Left ventricle myocardium inferior (tissue), 1 donor: ENCODE measurements at regions not wholly inside any gene's neighbourhood (a gene's known extent, or its start where the extent isn't known, plus 50 kb on each side); places are given as distances from the start of the nearest gene placed in this dataset.
A peak's percentile ranks its signal among the peaks of the same experiment; 100 is the strongest.

ENCODE experiments used
- DNase-seq: peaks from one replicate; pipeline ENCODE4 v3.0.0-alpha.2; 2020
- H3K27ac ChIP-seq: fragments of 200-600 bp; replicated peaks from 2 replicates; pipeline ENCODE4 v1.8.0; 2021
- H3K27me3 ChIP-seq: fragments of 200-600 bp; 2 replicates; pipeline ENCODE4 v1.8.0; 2021; ENCODE audit warnings: low read depth
- H3K36me3 ChIP-seq: fragments of 200-600 bp; 2 replicates; pipeline ENCODE4 v1.8.0; 2021
- H3K4me1 ChIP-seq: fragments of 200-600 bp; 2 replicates; pipeline ENCODE4 v1.8.0; 2021
- H3K4me3 ChIP-seq: fragments of 200-600 bp; 2 replicates; pipeline ENCODE4 v1.8.0; 2021; ENCODE audit warnings: mild to moderate bottlenecking, moderate library complexity
- H3K9me3 ChIP-seq: fragments of 200-600 bp; replicated peaks from 2 replicates; pipeline ENCODE4 v1.8.0; 2021
- intact Hi-C: fragments of 100-400 bp; cut with micrococcal nuclease; formaldehyde crosslinking; loops from one replicate; pipeline ENCODE4 v1.11.0; 2022
- TF ChIP-seq, protein P1 (sequence below): fragments of 200-600 bp; IDR thresholded peaks from 2 replicates; pipeline ENCODE4 v1.8.0; 2021; ENCODE audit warnings: antibody characterized with exemption, mild to moderate bottlenecking, borderline replicate concordance
- donor health status: DM: no; HTN: yes; CAD: no; lungs with severe emphysema.

DNA sequence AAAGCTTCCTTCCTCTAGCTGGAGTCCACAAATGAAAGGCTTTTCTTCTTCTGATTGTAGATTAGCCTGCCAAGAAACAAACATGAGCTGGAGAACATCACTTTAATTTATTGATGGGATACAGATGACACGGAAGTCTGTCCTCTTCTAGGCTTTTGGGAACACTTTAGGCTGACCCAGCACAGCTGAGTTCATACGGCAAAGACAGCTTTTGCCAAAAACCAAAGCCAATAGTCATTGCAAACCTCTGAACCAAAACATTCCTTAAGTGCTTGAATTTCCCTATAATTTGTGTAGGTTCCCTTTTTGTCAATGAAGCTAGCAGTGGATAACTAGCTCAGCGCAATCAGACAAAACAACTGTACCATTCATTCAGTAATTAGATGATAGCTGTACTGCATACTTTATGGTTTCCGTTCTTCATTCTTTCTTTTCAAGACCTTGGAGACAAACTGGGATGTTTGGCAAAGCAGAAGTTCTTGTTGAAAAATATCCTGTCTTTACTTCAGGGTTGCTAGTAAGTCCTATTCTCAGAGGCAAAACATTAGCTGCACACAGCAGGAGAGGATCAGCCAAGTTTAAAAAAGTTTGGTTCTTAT lies 95.7 kb upstream of the SPRY2 start:
- Histone ChIP-seq H3K9me3 (peaks cover 4% of the 10 kb centered on the region), H3K36me3 (no peaks in the 10 kb centered on the region), H3K27me3 (no peaks in the 10 kb centered on the region), H3K4me1 (peaks cover 19% of the 10 kb centered on the region), H3K27ac (peak overlapping the region; percentile 79), H3K4me3 (no peak overlapping the region)
- intact Hi-C loops, result no loop called here
- no peak for DNase-seq
- TF ChIP-seq, protein P1, sequence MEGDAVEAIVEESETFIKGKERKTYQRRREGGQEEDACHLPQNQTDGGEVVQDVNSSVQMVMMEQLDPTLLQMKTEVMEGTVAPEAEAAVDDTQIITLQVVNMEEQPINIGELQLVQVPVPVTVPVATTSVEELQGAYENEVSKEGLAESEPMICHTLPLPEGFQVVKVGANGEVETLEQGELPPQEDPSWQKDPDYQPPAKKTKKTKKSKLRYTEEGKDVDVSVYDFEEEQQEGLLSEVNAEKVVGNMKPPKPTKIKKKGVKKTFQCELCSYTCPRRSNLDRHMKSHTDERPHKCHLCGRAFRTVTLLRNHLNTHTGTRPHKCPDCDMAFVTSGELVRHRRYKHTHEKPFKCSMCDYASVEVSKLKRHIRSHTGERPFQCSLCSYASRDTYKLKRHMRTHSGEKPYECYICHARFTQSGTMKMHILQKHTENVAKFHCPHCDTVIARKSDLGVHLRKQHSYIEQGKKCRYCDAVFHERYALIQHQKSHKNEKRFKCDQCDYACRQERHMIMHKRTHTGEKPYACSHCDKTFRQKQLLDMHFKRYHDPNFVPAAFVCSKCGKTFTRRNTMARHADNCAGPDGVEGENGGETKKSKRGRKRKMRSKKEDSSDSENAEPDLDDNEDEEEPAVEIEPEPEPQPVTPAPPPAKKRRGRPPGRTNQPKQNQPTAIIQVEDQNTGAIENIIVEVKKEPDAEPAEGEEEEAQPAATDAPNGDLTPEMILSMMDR, result no peak

DNA sequence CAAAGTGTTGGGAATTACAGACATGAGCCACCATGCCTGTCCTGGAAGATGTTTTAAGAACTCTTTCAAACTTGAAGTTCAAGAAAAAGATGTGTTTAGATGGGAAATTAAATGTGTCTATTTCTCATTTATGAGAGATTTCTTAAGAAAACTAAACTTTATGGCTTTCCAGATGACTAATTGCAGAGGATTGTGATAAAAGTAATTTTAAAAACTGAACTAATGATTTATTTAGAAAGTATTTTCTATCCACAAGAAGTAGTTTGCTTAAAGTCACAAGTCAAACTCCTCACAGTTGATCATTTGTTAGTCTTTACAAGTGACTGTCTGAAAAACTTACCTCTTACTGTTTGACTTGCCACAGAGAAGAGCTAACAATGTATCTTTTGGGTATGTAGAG lies 89.6 kb upstream of the SPRY2 start:
- Histone ChIP-seq H3K27me3 (no peaks in the 10 kb centered on the region), H3K4me1 (peaks cover 2% of the 10 kb centered on the region), H3K27ac (no peak overlapping the region), H3K4me3 (no peak overlapping the region), H3K36me3 (no peaks in the 10 kb centered on the region), H3K9me3 (no peaks in the 10 kb centered on the region)
- TF ChIP-seq, protein P1, result no peak
- intact Hi-C loops, result no loop called here
- no peak for DNase-seq

DNA sequence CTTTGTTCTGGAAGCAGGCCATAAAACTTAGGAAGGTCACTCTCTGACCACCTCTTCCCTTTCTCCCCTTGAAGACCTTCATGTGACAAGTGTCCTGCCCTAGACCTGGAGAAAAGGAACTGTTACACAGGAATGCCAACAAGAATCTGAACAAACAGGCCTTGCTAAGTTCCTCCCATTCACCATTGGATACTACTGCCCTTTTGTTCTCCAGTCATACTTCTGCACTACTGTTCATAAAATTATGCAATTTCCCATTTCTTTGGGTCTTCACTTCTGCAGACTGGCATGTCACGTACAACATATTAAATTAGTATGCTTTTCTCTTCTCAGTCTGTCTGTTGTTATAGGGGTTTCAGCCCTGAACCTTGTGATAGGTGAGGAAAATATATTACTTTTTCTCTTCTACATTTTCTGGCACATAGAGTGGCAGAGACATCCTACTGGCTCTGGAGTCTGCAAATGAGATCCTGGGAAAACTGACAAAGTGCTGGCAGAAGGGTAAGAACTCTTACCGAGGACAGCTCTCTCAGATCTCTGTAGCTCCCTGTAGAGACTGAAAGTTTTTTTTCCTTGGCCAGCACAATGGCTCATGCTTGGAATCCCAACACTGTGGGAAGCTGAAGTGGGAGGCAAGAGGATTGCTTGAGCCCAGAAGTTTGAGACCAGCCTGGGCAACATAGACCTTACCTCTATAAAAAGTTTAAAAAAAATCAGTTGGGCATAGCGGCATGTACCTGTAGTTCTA lies 87.6 kb upstream of the SPRY2 start:
- intact Hi-C loops, result no loop called here
- DNase-seq, result no peak
- Histone ChIP-seq H3K27me3 (no peaks in the 10 kb centered on the region), H3K4me3 (no peak overlapping the region), H3K27ac (no peak overlapping the region), H3K9me3 (peaks cover 14% of the 10 kb centered on the region), H3K4me1 (no peaks in the 10 kb centered on the region), H3K36me3 (no peaks in the 10 kb centered on the region)
- TF ChIP-seq, protein P1, result no peak

DNA sequence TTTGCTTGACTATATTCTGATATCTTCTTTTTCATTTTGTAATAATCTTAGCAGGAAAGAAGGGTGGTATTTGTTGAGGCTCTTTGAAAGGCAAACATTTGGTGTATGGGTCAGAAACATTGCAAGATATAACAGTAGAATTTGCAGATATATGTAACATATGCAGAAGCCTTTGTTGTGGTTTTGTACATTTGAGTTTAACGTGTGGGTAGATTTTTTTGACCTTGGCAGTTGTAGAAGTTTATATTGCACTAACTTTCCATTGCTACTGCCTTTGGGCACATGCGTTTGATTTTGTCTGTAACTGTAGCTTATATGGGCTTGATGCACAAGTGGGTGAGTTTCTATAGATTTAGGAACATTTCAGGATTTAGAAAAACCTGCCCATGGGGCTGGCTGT lies 78.5 kb upstream of the SPRY2 start:
- no peaks in the 10 kb centered on the region for H3K4me1 ChIP-seq
- H3K27me3 ChIP-seq, result no peaks in the 10 kb centered on the region
- H3K36me3 ChIP-seq, result no peaks in the 10 kb centered on the region
- TF ChIP-seq, protein P1, result no peak
- H3K4me3 ChIP-seq, result no peak overlapping the region
- H3K9me3 ChIP-seq, result peaks cover 30% of the 10 kb centered on the region
- intact Hi-C loops, result no loop called here
- no peak overlapping the region for H3K27ac ChIP-seq
- DNase-seq, result no peak

DNA sequence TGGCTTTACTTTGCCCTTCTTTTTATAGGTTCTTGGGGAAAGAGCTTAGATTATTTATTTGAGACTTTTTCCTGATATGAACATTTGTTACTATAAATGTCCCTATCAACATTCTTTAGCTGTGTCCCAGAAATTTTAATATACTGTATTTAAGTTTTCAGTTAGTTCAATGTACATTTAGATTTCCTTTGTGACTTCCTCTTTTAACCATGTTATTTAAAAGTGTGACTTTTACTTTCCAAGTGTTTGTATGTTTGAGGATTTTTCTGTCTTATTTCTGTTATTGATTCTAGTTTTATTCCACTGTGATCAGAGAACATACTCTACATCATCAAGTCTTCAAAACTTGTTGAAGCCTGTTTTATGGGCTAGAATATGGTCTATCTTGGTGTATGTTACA lies 72.7 kb upstream of the SPRY2 start:
- H3K4me3 ChIP-seq, result no peak overlapping the region
- no peaks in the 10 kb centered on the region for H3K4me1 ChIP-seq
- no peaks in the 10 kb centered on the region for H3K36me3 ChIP-seq
- DNase-seq, result no peak
- no peak overlapping the region for H3K27ac ChIP-seq
- H3K27me3 ChIP-seq, result no peaks in the 10 kb centered on the region
- intact Hi-C loops, result no loop called here
- peaks cover 17% of the 10 kb centered on the region for H3K9me3 ChIP-seq
- TF ChIP-seq, protein P1, result no peak
